OCI-LY7 (cell line): ENCODE measurements at regions not wholly inside any gene's neighbourhood (a gene's known extent, or its start where the extent isn't known, plus 50 kb on each side); places are given as distances from the start of the nearest gene placed in this dataset.

Source experiments
- BruUV-seq: library from RNA; stranded (reverse); fragments of 400-500 nt; replicated peaks from 2 replicates; lab custom pipeline; 2021; lab: Mats Ljungman, UMichigan
- CTCF ChIA-PET: fragments of 300-600 bp; sonication (Branson Sonifier 250); formaldehyde crosslinking; loops from one replicate; lab custom pipeline; 2022; ENCODE audit warnings: antibody characterized with exemption; ENCODE audit not compliant: unreplicated experiment; lab: Charles Lee
- POLR2A ChIA-PET: fragments of 300-600 bp; sonication (Branson Sonifier 250); formaldehyde crosslinking; loops from one replicate; lab custom pipeline; 2022; ENCODE audit warnings: antibody characterized with exemption; lab: Charles Lee
- DNase-seq: peaks from one replicate; pipeline ENCODE4 v3.0.0-alpha.2; 2015; ENCODE audit warnings: low spot score
- H2AFZ ChIP-seq: fragments of 200-600 bp; sonication (generic), shearing (Covaris generic); 2 replicates; pipeline ENCODE4 v1.6.1; 2014; ENCODE audit warnings: mild to moderate bottlenecking, antibody characterized with exemption, low read length, moderate library complexity
- H3K27ac ChIP-seq: fragments of 200-600 bp; sonication (generic); 2 replicates; pipeline ENCODE4 v1.5.1; 2014; ENCODE audit warnings: mixed run types, low read depth, mild to moderate bottlenecking, moderate library complexity, low read length, inconsistent platforms; ENCODE audit not compliant: poor library complexity, severe bottlenecking
- H3K36me3 ChIP-seq: fragments of 200-600 bp; sonication (generic); 2 replicates; pipeline ENCODE4 v1.6.1; 2014; ENCODE audit warnings: mild to moderate bottlenecking, antibody characterized with exemption, low read length, moderate library complexity, mixed read lengths; ENCODE audit not compliant: insufficient read depth
- H3K4me1 ChIP-seq: fragments of 200-600 bp; sonication (generic); 2 replicates; pipeline ENCODE4 v1.5.1; 2014; ENCODE audit warnings: mild to moderate bottlenecking, low read length; ENCODE audit not compliant: insufficient read depth, poor library complexity, severe bottlenecking
- H3K4me2 ChIP-seq: fragments of 200-600 bp; sonication (generic); 2 replicates; pipeline ENCODE4 v1.6.1; 2014; ENCODE audit warnings: mild to moderate bottlenecking, low read length
- H3K4me3 ChIP-seq: fragments of 200-600 bp; sonication (generic); 2 replicates; pipeline ENCODE4 v1.5.1; 2014; ENCODE audit warnings: mild to moderate bottlenecking, low read depth, low read length; ENCODE audit not compliant: poor library complexity, severe bottlenecking
- H3K79me2 ChIP-seq: fragments of 200-600 bp; sonication (generic); 2 replicates; pipeline ENCODE4 v1.6.1; 2016; ENCODE audit warnings: low read depth, mild to moderate bottlenecking, low read length, moderate library complexity, mixed read lengths; ENCODE audit not compliant: insufficient read depth
- H3K9me2 ChIP-seq: fragments of 200-600 bp; sonication (generic); 2 replicates; pipeline ENCODE4 v1.6.1; 2016; ENCODE audit warnings: mild to moderate bottlenecking, low read length, mixed read lengths; ENCODE audit not compliant: insufficient read depth
- H3K9me3 ChIP-seq: fragments of 200-600 bp; sonication (generic); 2 replicates; pipeline ENCODE4 v1.6.1; 2014; ENCODE audit warnings: mild to moderate bottlenecking, mixed run types, low read length, mixed read lengths
- H4K20me1 ChIP-seq: fragments of 200-600 bp; sonication (generic); 2 replicates; pipeline ENCODE4 v1.6.1; 2014; ENCODE audit warnings: mild to moderate bottlenecking, antibody characterized with exemption, low read length, moderate library complexity, mixed read lengths; ENCODE audit not compliant: insufficient read depth
- CTCF ChIP-seq: fragments of 200-600 bp; sonication (generic); conservative IDR thresholded peaks from 2 replicates; pipeline ENCODE4 v1.5.1; 2014; ENCODE audit warnings: mild to moderate bottlenecking, antibody characterized with exemption, low read length, moderate library complexity, mixed read lengths
- EZH2phosphoT487 ChIP-seq: fragments of 200-600 bp; sonication (generic); IDR thresholded peaks from 2 replicates; pipeline ENCODE4 v1.6.1; 2018; ENCODE audit warnings: low read depth, borderline replicate concordance, mild to moderate bottlenecking, mixed run types, antibody characterized with exemption, low read length, moderate library complexity, mixed read lengths
- intact Hi-C: fragments of 100-400 bp; cut with micrococcal nuclease; formaldehyde crosslinking; loops from one replicate; pipeline ENCODE4 v1.10.0; 2022; ENCODE audit not compliant: unreplicated experiment

- intact Hi-C loops: no loop called here
- no peak overlapping the region for H3K4me2 ChIP-seq
- no peak overlapping the region for H3K4me3 ChIP-seq
- no peaks in the 10 kb centered on the region for H3K9me3 ChIP-seq
- ChIA-PET POLR2A (interaction anchor here (0.6 to 0.7 kb wide), 2 partner anchors 1167 to 1491 kb away, joined by 3 read pairs; no protein-coding TSS in a partner anchor), CTCF (no interaction called here)
- no peaks in the 10 kb centered on the region for H3K9me2 ChIP-seq
- no peak for TF ChIP-seq CTCF
- no peak for TF ChIP-seq EZH2phosphoT487
- H3K36me3 ChIP-seq: no peaks in the 10 kb centered on the region
- DNase-seq: no peak
- H2AFZ ChIP-seq: no peak overlapping the region
- no peaks in the 10 kb centered on the region for H3K79me2 ChIP-seq
- no peak overlapping the region for H3K27ac ChIP-seq
- no peaks in the 10 kb centered on the region for H4K20me1 ChIP-seq
- BruUV-seq: no TSS peak
- H3K4me1 ChIP-seq: no peaks in the 10 kb centered on the region
Observed at GRCh38 chr2:226303707-226304106, 495.9 kb downstream of the IRS1 start.

DNA sequence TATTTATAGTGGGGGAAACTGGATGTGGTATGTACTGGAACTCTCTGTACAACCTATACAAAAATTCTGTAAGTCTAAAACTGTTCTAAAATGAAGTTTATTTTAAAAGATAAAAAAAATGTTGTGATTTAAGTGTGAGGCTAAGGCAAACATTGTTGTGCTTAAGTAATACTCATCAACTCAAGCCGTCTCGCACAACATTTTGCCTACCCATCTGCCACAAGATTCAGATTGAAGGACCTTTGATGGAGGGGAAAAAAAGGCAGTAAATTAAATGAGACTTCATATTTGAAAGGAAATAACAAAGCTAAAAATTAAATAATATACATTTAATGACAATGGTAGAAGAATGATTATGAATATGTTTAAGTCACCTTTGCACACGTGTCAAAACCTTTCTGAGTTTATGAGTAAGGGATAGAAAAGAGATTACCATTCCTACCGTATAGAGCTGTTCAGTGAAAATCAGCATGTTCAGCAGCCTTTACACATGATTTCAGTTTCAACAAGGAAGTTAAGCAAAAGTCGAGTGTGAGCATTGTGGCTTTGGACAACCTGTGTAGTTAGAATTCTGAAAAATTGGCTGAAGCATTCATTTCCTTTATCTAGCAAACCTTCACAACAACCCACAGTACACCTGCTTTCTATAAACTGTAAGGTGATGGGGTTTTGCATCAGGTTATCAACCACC is 499.3 kb downstream of the IRS1 start:
- ChIA-PET POLR2A (no interaction called here), CTCF (no interaction called here)
- H3K4me1 ChIP-seq: no peaks in the 10 kb centered on the region
- no peak overlapping the region for H3K4me2 ChIP-seq
- TF ChIP-seq CTCF: no peak
- H3K36me3 ChIP-seq: no peaks in the 10 kb centered on the region
- H2AFZ ChIP-seq: no peak overlapping the region
- no TSS peak for BruUV-seq
- H3K27ac ChIP-seq: no peak overlapping the region
- H4K20me1 ChIP-seq: no peaks in the 10 kb centered on the region
- H3K79me2 ChIP-seq: no peaks in the 10 kb centered on the region
- intact Hi-C loops: no loop called here
- H3K9me2 ChIP-seq: no peaks in the 10 kb centered on the region
- no peaks in the 10 kb centered on the region for H3K9me3 ChIP-seq
- DNase-seq: no peak
- no peak overlapping the region for H3K4me3 ChIP-seq

GRCh38 chr2:226299771-226300170 is 499.8 kb downstream of the IRS1 start:
- no peaks in the 10 kb centered on the region for H4K20me1 ChIP-seq
- H3K27ac ChIP-seq: no peak overlapping the region
- no peak for DNase-seq
- BruUV-seq: no TSS peak
- no peaks in the 10 kb centered on the region for H3K36me3 ChIP-seq
- POLR2A ChIA-PET: no interaction called here
- H3K9me3 ChIP-seq: no peaks in the 10 kb centered on the region
- no peak overlapping the region for H2AFZ ChIP-seq
- no peak overlapping the region for H3K4me3 ChIP-seq
- no peaks in the 10 kb centered on the region for H3K9me2 ChIP-seq
- H3K79me2 ChIP-seq: no peaks in the 10 kb centered on the region
- TF ChIP-seq CTCF (no peak), EZH2phosphoT487 (no peak)
- intact Hi-C loops: no loop called here
- CTCF ChIA-PET: no interaction called here
- no peak overlapping the region for H3K4me2 ChIP-seq
- no peaks in the 10 kb centered on the region for H3K4me1 ChIP-seq
